DMS53 treated with DMSO at 0.1 percent for 48 hours (cell line): ENCODE measurements at regions not wholly inside any gene's neighbourhood (a gene's known extent, or its start where the extent isn't known, plus 50 kb on each side); places are given as distances from the start of the nearest gene placed in this dataset.
"Not testable (repeated sequence)": the region's sequence is repeated elsewhere in the genome, so short reads cannot be mapped to it uniquely, and the experiment has no call there.

Experiments used
- DNase-seq: peaks from one replicate; lab custom pipeline; 2025; ENCODE audit not compliant: unreplicated experiment; lab: John Stamatoyannopoulos, UW

DNA sequence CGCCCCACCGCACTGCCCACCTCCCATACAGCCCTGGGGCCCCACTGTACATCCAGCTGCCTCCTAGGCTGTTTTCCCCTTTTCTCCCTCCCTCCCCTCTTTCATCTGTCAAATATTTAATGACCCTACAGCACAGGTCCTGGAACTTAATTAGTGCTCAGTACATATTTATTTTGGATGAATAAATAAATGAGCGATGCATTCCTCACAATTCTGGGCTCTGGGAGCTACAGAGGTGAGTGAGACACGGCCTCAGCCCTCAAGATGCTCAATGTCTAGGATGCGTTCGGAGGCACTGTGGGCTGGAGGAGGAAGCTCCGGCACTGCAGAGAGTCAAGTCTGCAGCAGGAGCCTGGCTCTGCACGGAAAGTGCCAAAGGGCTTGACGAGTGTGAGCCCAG, 175.0 kb downstream of the FAM43A start:
- no peak for DNase-seq

- DNase-seq: no peak
Observed at GRCh38 chr3:194861375-194861774, 175.7 kb downstream of the FAM43A start.

GRCh38 chr3:194865061-194865460, 179.4 kb downstream of the FAM43A start:
- no peak for DNase-seq

- DNase-seq: no peak
Observed at GRCh38 chr3:194865615-194866014, 179.9 kb downstream of the FAM43A start.

DNA sequence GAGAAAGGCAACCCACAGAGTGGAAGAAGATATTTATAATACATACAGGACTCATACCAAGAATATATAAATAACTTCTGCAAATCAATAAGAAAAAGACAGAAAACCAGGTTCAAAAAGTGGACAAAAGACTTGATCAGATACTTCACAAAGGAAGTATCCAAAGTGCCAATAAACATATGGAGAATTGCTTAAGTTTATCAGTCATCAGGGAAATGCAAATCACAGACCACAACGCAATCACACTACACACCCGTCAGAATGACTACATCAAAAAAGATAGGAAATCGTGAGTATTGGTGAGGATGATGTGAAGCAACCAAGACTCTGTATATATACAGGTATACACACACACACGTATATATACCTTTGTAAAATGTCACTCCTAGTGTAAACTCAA, 180.6 kb downstream of the FAM43A start:
- no peak for DNase-seq

GRCh38 chr3:194867270-194867983, 181.7 kb downstream of the FAM43A start:
- no peak for DNase-seq

- DNase-seq: no peak
Observed at GRCh38 chr3:194868831-194869230, 183.1 kb downstream of the FAM43A start.

DNA sequence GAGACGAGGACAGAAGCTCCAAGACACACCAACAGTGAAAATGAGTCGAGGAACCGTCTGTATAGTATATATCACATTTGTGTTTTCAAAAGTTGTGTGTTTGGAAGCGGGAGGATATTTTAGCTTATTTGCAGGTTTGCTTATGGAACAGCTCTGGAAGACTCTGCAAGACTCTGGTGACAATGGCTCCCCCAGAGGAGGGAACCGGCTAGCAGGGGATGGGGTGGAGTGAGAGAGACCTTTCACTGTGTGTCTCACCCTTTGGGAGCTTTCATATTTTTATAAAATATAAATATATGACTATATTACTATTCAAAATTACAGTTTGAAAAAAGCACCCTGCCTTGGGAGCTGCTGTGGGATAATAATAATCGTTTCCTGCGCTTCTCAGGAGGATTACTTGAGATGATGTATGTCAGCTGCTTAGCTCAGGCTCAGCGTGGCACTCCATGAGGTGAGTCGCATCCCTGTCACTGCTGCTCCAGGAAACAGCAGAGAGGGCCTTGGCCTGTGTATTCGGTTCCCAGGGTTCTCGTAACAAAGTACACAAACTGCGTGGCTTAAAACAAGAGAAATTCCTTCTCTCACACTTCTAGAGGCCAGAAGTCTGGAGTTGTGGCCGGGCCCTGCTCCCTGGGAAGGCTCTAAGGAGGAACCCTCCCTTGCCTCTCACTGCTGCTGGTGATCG, 183.9 kb downstream of the FAM43A start:
- DNase-seq: no peak

DNA sequence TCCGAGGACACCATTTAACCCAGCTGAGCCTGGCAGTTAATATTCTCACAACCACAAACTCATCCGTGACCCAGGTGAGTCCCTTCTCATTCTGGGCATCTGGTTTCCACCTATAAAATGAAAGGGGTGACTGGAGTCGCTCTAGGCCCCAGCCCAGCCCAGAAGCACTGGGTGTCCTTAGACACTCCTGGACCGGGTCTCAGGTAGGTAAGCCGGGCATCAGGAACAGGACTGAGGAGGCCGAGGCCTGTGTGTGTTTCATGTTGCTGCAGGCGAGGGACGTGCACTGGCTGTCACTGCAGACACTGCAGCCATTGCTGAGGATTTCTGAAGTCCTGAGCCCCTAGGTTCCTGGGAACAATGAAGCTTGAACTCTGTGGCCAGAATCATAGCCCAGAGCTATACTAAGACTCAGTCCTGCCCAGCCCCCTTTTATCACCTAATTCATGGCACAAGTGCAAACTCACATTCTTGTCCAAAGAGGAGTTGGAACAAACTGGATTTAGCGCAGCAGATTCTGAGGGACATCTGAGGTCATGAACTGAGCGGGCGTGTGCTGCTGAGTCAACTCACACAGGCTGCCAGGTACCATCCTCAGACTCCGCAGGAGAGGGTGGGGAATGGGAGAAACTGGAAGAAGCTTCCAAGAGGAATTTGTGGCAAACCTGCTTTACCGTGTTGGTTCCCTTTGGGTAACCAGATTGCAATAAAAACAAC, 184.9 kb downstream of the FAM43A start:
- no peak for DNase-seq

- peak; percentile 4 for DNase-seq
Observed at GRCh38 chr3:194871143-194871863, 185.6 kb downstream of the FAM43A start.

GRCh38 chr3:194871864-194872668, 186.4 kb downstream of the FAM43A start:
- DNase-seq: no peak

GRCh38 chr3:194872669-194872977, 186.9 kb downstream of the FAM43A start:
- no peak for DNase-seq

- DNase-seq: not testable (repeated sequence)
Observed at GRCh38 chr3:194873474-194873873, 187.8 kb downstream of the FAM43A start.

- no peak for DNase-seq
Observed at GRCh38 chr3:194874206-194874605, 188.5 kb downstream of the FAM43A start.

DNA sequence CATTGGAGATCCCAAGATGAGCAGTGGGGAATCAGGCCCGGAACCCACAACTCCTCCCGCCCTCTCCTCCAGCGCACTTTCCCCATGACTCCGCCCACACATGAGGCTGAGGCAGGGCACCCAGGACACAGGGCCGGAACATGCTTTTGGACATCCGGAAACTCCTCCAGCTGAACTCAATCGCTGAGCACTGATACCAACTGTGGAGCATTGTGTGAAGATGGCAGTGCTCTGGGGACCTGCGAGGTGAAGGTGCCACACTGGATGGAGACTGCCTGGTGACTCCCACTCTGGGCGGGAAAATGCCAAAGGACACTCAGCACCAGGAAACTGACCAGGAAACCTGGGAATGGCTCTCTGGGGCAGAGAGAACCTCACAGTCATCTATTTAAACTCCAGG, 189.1 kb downstream of the FAM43A start:
- DNase-seq: no peak

GRCh38 chr3:194875581-194876402, 190.1 kb downstream of the FAM43A start:
- DNase-seq: no peak

DNA sequence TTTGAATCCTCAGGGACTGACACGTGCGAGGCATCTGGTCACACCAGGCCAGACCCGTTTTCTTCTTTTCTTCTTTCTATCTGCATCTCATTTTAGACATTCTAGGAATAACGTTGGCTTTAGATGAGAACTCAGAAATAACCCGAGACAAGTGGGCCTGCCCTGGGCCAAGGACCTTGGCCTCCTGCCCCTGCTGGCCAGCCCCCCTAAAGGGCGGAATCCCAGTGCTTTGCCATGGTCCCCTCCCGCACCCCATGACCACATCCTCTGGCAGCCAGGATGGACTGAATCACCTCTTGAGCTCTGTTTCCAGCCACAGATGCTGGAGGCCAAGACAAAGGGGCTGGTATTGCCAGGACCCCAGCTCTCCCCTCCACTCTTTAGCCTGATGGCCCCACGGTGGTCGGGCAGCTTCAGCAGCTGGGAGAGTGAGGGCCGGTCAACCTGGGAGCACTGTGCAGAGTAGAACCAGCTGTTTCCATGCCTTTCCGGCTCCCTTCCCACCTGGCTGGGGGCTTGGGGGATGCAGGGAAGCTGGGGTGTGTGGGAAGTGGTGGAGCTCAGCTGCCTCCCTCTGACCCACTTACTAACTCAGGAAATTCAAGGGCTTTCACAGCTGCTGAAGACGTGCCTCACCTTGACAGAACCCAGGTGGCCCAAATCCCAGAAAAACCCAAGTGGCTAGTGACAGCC, 190.9 kb downstream of the FAM43A start:
- DNase-seq: no peak

- no peak for DNase-seq
Observed at GRCh38 chr3:194877291-194878119, 191.8 kb downstream of the FAM43A start.
